Aorta (tissue), 5 donors: ENCODE measurements at regions not wholly inside any gene's neighbourhood (a gene's known extent, or its start where the extent isn't known, plus 50 kb on each side); places are given as distances from the start of the nearest gene placed in this dataset.

ENCODE experiments used
- ATAC-seq: fragments of 200-7000 bp; cut with Tn5 transposase; one replicate; pipeline ENCODE4 v1.9.1; 2022; ENCODE audit warnings: moderate library complexity; ENCODE audit not compliant: low FRiP score
- DNase-seq, 2 donors: peaks; one replicate each; pipeline ENCODE4 v3.0.0-alpha.2; 2020
- H3K27ac ChIP-seq, 2 donors: one replicate each; pipeline ENCODE4 v1.5.1; 2013; ENCODE audit warnings: low read length in 2 of 2, mild to moderate bottlenecking in 2 of 2, moderate library complexity in 2 of 2, control low read depth in 1 of 2, inconsistent platforms in 1 of 2, low read depth in 1 of 2
- H3K27me3 ChIP-seq, 2 donors: one replicate each; pipeline ENCODE4 v1.6.1; 2013; ENCODE audit warnings: control low read depth in 1 of 2, low read length in 1 of 2, mild to moderate bottlenecking in 1 of 2, moderate library complexity in 1 of 2; ENCODE audit not compliant: insufficient read depth in 2 of 2, control insufficient read depth in 1 of 2
- H3K36me3 ChIP-seq, 2 donors: one replicate each; pipeline ENCODE4 v1.6.1; 2013; ENCODE audit warnings: control low read depth in 1 of 2, low read length in 1 of 2, mild to moderate bottlenecking in 1 of 2; ENCODE audit not compliant: insufficient read depth in 2 of 2, control insufficient read depth in 1 of 2
- H3K4me1 ChIP-seq, 2 donors: one replicate each; pipeline ENCODE4 v1.6.1; 2013; ENCODE audit warnings: low read length in 2 of 2, control low read depth in 1 of 2, mild to moderate bottlenecking in 1 of 2, moderate library complexity in 1 of 2; ENCODE audit not compliant: insufficient read depth in 2 of 2, control insufficient read depth in 1 of 2
- H3K4me3 ChIP-seq, 2 donors: one replicate each; pipeline ENCODE4 v1.5.1; 2013; ENCODE audit warnings: low read length in 2 of 2, control low read depth in 1 of 2, mild to moderate bottlenecking in 1 of 2
- H3K9me3 ChIP-seq: one replicate; pipeline ENCODE4 v1.6.1; 2013; ENCODE audit warnings: mild to moderate bottlenecking, low read length; ENCODE audit not compliant: control insufficient read depth
- WGBS, 2 donors: extraction: QIAGEN DNeasy Blood & Tissue Kit; methylation state at CpG; one replicate each; pipeline ENCODE4 v1.1.7; 2013; 5-methylcytosine and 5-hydroxymethylcytosine counted together
- intact Hi-C, 2 donors: fragments of 100-400 bp; cut with DNase I; formaldehyde crosslinking; loops; one replicate each; pipeline versions ENCODE4 v1.14.2 to v1.15.0; 2022
- donor health status: healthy with polysubstance abuse.
- donor health status: Bipolar disorder and iron deficiency.
- donor health status: DM: no; HTN: no; CAD: no.
- donor health status: DM: no; HTN: no; CAD: no.
- donor health status: DM: yes; HTN: yes; CAD: no.

GRCh38 chr10:88216976-88217375 lies 353.6 kb downstream of the PTEN start:
- ATAC-seq, result no peak
- intact Hi-C loops, result no loop called here
- Histone ChIP-seq H3K27me3 (no peaks in the 10 kb centered on the region), H3K27ac (no peak overlapping the region), H3K9me3 (no peaks in the 10 kb centered on the region), H3K4me3 (no peak overlapping the region), H3K4me1 (no peaks in the 10 kb centered on the region), H3K36me3 (no peaks in the 10 kb centered on the region)
- no peak for DNase-seq
- WGBS, 2 donors, result 95 to 97% methylated on average over 3 of the region's 3 CpGs

DNA sequence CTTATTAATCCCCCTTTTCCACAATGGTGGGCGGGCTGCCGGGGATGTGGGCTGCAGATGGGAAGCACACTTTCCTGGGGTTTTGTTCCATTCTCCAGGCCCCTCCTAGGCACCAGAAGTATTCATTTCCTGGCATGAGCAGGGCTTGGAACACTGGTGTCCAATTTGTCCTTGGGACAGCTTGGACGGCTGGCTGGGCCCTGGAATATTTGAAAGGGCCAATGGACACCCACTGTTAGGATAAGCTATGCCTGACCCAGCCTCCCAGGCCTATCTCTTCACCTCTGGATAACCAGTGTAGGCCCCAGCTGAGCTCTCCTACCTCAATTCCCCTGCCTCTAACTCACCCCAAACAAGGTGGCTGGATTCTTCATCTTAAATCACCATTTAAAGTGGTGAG lies 354.9 kb downstream of the PTEN start:
- Histone ChIP-seq H3K36me3 (no peaks in the 10 kb centered on the region), H3K9me3 (no peaks in the 10 kb centered on the region), H3K27me3 (no peaks in the 10 kb centered on the region), H3K27ac (no peak overlapping the region), H3K4me1 (no peaks in the 10 kb centered on the region), H3K4me3 (no peak overlapping the region)
- ATAC-seq, result no peak
- intact Hi-C loops, result no loop called here
- WGBS, 2 donors, result 94 to 96% methylated on average over 3 of the region's 3 CpGs
- DNase-seq, result no peak

- no peak for ATAC-seq
- no peak for DNase-seq
- no peaks in the 10 kb centered on the region for H3K9me3 ChIP-seq
- WGBS, 2 donors, result 95 to 96% methylated on average over 2 of the region's 2 CpGs
- H3K4me3 ChIP-seq, result no peak overlapping the region
- H3K27me3 ChIP-seq, result no peaks in the 10 kb centered on the region
- H3K36me3 ChIP-seq, result no peaks in the 10 kb centered on the region
- no peaks in the 10 kb centered on the region for H3K4me1 ChIP-seq
- no peak overlapping the region for H3K27ac ChIP-seq
- intact Hi-C loops, result loop anchor here in 1 of 2 donors (10.0 kb wide), 1 partner anchor 165 kb away; no protein-coding TSS in a partner anchor
Observed at GRCh38 chr10:88219753-88220152, 356.3 kb downstream of the PTEN start.

DNA sequence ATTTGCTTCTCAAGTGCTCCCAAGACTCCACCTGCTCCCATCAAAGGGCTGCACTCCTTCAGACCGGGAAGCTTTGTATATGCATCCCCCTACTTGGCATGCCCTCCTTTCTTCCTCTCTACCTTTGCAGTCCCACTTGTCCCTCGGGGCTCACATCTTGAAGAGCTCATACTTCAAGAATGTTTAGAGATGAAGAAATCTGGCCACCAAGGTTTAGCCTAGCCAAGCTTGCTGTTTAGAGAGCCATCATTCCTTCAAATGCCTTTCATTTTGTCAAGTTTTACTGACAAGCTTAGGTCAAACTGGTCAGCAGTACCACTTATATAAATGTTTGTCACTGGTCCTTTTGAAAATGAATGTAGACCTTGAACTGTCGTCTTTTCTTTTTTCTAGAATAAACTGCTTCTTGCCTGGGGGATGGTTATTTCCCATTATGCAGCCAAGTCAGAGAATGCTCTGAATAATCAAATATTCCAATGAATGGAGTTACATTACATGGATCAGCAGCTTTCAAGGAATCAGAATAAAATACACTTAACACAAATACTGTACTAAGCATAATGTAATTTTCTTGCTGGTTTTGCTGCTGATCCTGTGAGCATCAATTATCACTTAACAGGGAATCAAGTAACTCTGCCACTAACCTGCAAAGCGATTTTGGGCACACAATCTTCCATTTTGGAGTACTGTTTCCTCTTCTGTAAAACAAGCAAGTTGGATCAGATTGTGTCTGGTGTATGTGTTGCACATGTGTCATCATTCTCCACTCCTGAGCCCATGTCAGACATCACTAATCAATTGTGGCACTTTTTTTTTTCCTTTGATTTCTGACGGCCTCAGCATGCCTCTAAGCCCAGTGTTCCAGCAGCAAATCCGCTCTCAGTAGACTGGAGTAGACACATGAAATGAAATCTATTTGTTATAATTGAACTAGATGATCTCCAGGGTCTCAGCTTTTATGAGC lies 357.9 kb downstream of the PTEN start:
- Histone ChIP-seq H3K36me3 (no peaks in the 10 kb centered on the region), H3K27ac (no peak overlapping the region), H3K4me1 (no peaks in the 10 kb centered on the region), H3K4me3 (no peak overlapping the region), H3K27me3 (no peaks in the 10 kb centered on the region), H3K9me3 (no peaks in the 10 kb centered on the region)
- intact Hi-C loops, result loop anchor here in 1 of 2 donors (10.0 kb wide), 1 partner anchor 164 kb away; no protein-coding TSS in a partner anchor
- ATAC-seq (no peak), DNase-seq (no peak)
- 77 to 81% methylated on average over 6 of the region's 6 CpGs for WGBS, 2 donors

GRCh38 chr10:88222881-88223280 lies 359.5 kb downstream of the PTEN start:
- Histone ChIP-seq H3K4me3 (no peak overlapping the region), H3K36me3 (no peaks in the 10 kb centered on the region), H3K4me1 (no peaks in the 10 kb centered on the region), H3K27ac (no peak overlapping the region), H3K9me3 (no peaks in the 10 kb centered on the region), H3K27me3 (no peaks in the 10 kb centered on the region)
- WGBS, 2 donors, result 54 to 56% methylated on average over 1 of the region's 1 CpG
- intact Hi-C loops, result loop anchor here in 1 of 2 donors (10.0 kb wide), 1 partner anchor 162 kb away; no protein-coding TSS in a partner anchor
- no peak for ATAC-seq
- DNase-seq, result no peak
